ENCODE measurements at regions not wholly inside any gene's neighbourhood (a gene's known extent, or its start where the extent isn't known, plus 50 kb on each side); places are given as distances from the start of the nearest gene placed in this dataset.
"Not testable (repeated sequence)": the region's sequence is repeated elsewhere in the genome, so short reads cannot be mapped to it uniquely, and the experiment has no call there.

GRCh38 chr3:20967485-20967884, 781.5 kb upstream of the SGO1 start:
- TF ChIP-seq TCF7L2 (IDR thresholded peaks at IDR 0.05; ENCODE audit: borderline replicate concordance, low read depth, low read length); ZNF174 (tag by site-specific recombination; IDR thresholded peaks at IDR 0.05); ZNF274 (IDR thresholded peaks at IDR 0.05; ENCODE audit: low read length); ZNF274 (tag by site-specific recombination; IDR thresholded peaks at IDR 0.05; ENCODE audit: borderline replicate concordance); ZNF514 (tag by site-specific recombination; IDR thresholded peaks at IDR 0.05); YY1 (tag by site-specific recombination; IDR thresholded peaks at IDR 0.05); ZSCAN16 (tag by site-specific recombination; IDR thresholded peaks at IDR 0.05); BCL11A (tag by site-specific recombination; IDR thresholded peaks at IDR 0.05; ENCODE audit: low read depth); ZBTB20 (tag by site-specific recombination; IDR thresholded peaks at IDR 0.05); ZNF596 (tag by site-specific recombination; IDR thresholded peaks at IDR 0.05); HOXD13 (CRISPR knock-in tag; IDR thresholded peaks at IDR 0.05; ENCODE audit: borderline replicate concordance): not testable (repeated sequence)
- TF ChIP-seq, protein P1, sequence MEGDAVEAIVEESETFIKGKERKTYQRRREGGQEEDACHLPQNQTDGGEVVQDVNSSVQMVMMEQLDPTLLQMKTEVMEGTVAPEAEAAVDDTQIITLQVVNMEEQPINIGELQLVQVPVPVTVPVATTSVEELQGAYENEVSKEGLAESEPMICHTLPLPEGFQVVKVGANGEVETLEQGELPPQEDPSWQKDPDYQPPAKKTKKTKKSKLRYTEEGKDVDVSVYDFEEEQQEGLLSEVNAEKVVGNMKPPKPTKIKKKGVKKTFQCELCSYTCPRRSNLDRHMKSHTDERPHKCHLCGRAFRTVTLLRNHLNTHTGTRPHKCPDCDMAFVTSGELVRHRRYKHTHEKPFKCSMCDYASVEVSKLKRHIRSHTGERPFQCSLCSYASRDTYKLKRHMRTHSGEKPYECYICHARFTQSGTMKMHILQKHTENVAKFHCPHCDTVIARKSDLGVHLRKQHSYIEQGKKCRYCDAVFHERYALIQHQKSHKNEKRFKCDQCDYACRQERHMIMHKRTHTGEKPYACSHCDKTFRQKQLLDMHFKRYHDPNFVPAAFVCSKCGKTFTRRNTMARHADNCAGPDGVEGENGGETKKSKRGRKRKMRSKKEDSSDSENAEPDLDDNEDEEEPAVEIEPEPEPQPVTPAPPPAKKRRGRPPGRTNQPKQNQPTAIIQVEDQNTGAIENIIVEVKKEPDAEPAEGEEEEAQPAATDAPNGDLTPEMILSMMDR (tag by site-specific recombination; IDR thresholded peaks at IDR 0.05): not testable (repeated sequence)
